Activated naive CD4-positive, alpha-beta T cell treated with anti-CD3 and anti-CD28 coated beads for 36 hours (primary cell): ENCODE measurements at regions not wholly inside any gene's neighbourhood (a gene's known extent, or its start where the extent isn't known, plus 50 kb on each side); places are given as distances from the start of the nearest gene placed in this dataset.

Source experiments
- CTCF ChIA-PET: fragments of 350-600 bp; sonication (Branson Sonifier 250); formaldehyde crosslinking; loops from one replicate; lab custom pipeline; 2021; ENCODE audit warnings: antibody characterized with exemption; lab: Charles Lee
- DNase-seq: peaks from one replicate; pipeline ENCODE4 v3.0.0-alpha.2; 2020
- H3K27ac Mint-ChIP-seq: one replicate; pipeline ENCODE4 v1.8.0; 2021; ENCODE audit warnings: mild to moderate bottlenecking, mixed read lengths
- H3K27me3 Mint-ChIP-seq: one replicate; pipeline ENCODE4 v1.8.0; 2021; ENCODE audit warnings: low read depth, mixed read lengths
- H3K36me3 Mint-ChIP-seq: one replicate; pipeline ENCODE4 v1.8.0; 2021; ENCODE audit warnings: low read depth, mixed read lengths
- H3K4me1 Mint-ChIP-seq: one replicate; pipeline ENCODE4 v1.8.0; 2021; ENCODE audit warnings: low read depth, mixed read lengths
- H3K4me3 Mint-ChIP-seq: one replicate; pipeline ENCODE4 v1.8.0; 2021; ENCODE audit warnings: mild to moderate bottlenecking, moderate library complexity, mixed read lengths
- H3K9me3 Mint-ChIP-seq: one replicate; pipeline ENCODE4 v1.8.0; 2021; ENCODE audit warnings: mixed read lengths
- intact Hi-C: fragments of 100-400 bp; cut with micrococcal nuclease; formaldehyde crosslinking; loops from one replicate; pipeline ENCODE4 v1.15.1; 2023

DNA sequence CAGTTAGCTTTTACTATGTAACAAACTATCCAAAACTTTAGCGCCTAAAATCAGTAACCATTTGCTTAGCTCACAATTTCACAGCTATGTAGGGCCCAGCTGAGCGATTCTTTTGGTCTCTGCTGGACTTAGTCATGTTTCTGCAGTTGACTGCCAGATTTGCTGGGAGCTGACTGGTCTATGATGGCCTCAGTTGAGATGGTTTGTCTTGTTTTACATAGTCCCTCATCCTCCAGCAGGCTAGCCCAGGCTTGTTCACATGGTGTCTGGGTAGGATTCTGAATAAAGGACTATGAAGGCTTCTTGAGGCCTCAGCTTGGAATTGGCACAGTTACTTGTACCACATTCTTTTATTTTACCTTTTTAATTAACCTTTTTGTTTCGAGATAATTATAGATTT lies 247.8 kb upstream of the CHD6 start:
- intact Hi-C loops: no loop called here
- Mint-ChIP-seq H3K27me3 (peaks cover 5% of the 10 kb centered on the region), H3K4me1 (no peaks in the 10 kb centered on the region), H3K36me3 (no peaks in the 10 kb centered on the region), H3K9me3 (no peaks in the 10 kb centered on the region), H3K4me3 (no peak overlapping the region), H3K27ac (no peak overlapping the region)
- CTCF ChIA-PET: no interaction called here
- DNase-seq: no peak

DNA sequence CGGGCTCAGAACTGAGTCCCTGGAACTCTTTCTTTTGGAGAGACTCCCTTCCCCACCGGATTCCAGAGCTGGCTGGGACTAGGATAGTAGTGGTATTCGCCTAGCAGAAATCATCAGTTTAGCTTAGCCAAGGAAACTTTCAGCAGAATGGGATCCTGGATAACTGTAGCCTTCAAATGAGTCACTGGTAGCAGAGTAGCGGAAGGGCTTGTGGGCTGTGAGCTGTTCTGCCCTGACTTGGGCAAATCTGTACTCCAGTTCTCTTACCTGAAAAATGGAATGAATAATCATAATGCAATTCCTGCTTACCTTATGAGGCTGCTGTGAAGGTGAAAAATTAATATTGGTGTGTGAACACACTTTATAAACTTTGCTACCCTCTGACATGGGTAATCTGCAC lies 244.3 kb upstream of the CHD6 start:
- H3K27ac Mint-ChIP-seq: no peak overlapping the region
- DNase-seq: no peak
- H3K4me1 Mint-ChIP-seq: no peaks in the 10 kb centered on the region
- no peaks in the 10 kb centered on the region for H3K36me3 Mint-ChIP-seq
- H3K27me3 Mint-ChIP-seq: peaks cover 3% of the 10 kb centered on the region
- no peaks in the 10 kb centered on the region for H3K9me3 Mint-ChIP-seq
- H3K4me3 Mint-ChIP-seq: no peak overlapping the region
- CTCF ChIA-PET: no interaction called here
- intact Hi-C loops: no loop called here

DNA sequence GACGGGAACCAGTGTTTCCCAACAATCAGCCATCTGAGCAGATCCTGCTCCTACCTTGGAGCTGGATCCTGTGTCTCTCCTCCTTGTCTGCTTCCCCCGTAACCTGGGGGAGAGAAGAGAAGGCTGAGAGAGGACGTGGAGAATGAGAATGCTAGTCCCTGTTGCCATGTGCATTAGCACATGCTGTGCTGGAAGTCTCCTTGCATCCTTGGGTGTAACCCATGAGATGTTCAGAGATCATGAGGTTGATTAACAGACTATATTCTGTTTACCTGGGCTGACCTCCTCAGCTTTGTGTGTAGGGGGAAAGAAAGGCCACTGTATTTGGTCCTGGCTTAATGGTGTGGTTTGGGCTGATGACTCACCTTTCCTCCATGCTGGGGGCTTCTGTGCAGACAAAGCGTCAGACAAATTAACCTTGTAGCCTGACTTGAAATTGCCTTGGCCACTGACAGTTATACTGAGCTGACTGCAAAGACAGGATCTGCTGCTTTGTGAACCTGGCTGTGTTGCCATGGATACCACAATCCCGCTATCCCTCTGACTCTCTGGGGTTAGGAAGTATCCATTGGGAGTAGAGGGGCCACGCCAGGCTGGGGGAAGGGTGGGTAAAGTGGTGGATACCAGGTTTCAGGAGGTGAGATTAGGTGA lies 243.7 kb upstream of the CHD6 start:
- Mint-ChIP-seq H3K27me3 (peaks cover 3% of the 10 kb centered on the region), H3K4me3 (no peak overlapping the region), H3K36me3 (no peaks in the 10 kb centered on the region), H3K27ac (no peak overlapping the region), H3K9me3 (no peaks in the 10 kb centered on the region), H3K4me1 (no peaks in the 10 kb centered on the region)
- no peak for DNase-seq
- CTCF ChIA-PET: no interaction called here
- intact Hi-C loops: no loop called here

DNA sequence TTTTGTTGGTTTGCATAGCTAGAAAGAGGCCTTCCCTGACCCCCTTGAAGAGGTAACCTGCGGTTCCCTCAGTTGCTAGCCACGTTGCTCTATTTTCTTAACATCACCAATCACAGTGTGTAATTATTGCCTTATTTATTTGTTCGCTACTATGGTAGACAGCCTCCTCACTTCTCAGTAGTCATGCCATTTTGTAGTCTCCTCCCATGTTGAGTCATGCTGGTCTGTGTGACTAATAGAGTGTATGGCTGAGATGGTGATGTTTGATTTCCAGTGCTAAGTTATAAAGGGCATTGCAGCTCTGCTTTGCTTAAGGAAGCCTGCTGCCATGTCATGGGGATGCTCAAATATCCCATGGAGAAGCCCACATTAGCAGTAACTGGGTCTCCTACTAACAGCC lies 236.6 kb upstream of the CHD6 start:
- CTCF ChIA-PET: no interaction called here
- Mint-ChIP-seq H3K27ac (no peak overlapping the region), H3K4me3 (no peak overlapping the region), H3K27me3 (peaks cover 7% of the 10 kb centered on the region), H3K4me1 (no peaks in the 10 kb centered on the region), H3K36me3 (no peaks in the 10 kb centered on the region), H3K9me3 (no peaks in the 10 kb centered on the region)
- no peak for DNase-seq
- intact Hi-C loops: no loop called here

DNA sequence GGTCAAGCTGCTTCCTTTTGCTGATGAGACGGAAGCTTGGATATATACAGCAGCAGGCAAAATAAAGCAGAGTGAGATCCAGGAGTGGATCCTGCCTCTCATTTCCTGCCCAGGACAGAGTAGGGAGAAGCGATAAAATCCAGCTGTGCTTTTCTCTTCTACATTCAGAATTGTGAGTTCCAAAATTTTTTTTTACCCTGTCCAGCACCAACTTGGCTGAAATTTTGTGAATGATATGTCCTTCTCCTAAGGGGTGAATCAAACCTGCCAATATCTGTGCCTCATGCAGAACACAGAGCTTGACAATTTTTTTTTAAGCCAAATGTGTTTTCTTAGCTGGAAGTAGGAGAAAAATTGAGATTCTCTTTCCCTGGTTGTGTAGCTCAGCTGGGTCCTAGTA lies 235.6 kb upstream of the CHD6 start:
- no peak for DNase-seq
- CTCF ChIA-PET: interaction anchor here (0.6 kb wide), 1 partner anchor 341 kb away, joined by 5 read pairs; no protein-coding TSS in a partner anchor
- Mint-ChIP-seq H3K36me3 (no peaks in the 10 kb centered on the region), H3K9me3 (no peaks in the 10 kb centered on the region), H3K27ac (no peak overlapping the region), H3K4me1 (no peaks in the 10 kb centered on the region), H3K4me3 (no peak overlapping the region), H3K27me3 (peaks cover 7% of the 10 kb centered on the region)
- intact Hi-C loops: no loop called here

DNA sequence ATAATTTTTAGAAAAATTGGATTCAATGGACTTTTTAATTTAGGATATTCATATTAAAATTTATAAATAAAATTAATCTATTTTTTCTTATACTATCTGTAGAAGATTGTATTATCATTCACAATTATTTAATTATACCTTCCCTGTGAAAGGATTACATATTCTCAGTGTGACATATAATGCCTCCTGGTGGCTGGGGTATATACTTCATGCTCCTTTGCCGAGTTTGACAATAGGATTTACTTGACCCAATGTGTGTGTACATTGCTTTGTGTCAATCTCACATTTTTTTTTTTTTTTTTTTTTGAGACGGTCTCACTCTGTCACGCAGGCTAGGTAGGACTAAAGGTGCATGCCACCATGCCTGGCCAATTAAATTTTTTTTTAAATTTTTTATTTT lies 230.0 kb upstream of the CHD6 start:
- intact Hi-C loops: no loop called here
- Mint-ChIP-seq H3K4me3 (no peak overlapping the region), H3K27me3 (peaks cover 3% of the 10 kb centered on the region), H3K4me1 (no peaks in the 10 kb centered on the region), H3K27ac (no peak overlapping the region), H3K36me3 (no peaks in the 10 kb centered on the region), H3K9me3 (no peaks in the 10 kb centered on the region)
- CTCF ChIA-PET: no interaction called here
- no peak for DNase-seq

DNA sequence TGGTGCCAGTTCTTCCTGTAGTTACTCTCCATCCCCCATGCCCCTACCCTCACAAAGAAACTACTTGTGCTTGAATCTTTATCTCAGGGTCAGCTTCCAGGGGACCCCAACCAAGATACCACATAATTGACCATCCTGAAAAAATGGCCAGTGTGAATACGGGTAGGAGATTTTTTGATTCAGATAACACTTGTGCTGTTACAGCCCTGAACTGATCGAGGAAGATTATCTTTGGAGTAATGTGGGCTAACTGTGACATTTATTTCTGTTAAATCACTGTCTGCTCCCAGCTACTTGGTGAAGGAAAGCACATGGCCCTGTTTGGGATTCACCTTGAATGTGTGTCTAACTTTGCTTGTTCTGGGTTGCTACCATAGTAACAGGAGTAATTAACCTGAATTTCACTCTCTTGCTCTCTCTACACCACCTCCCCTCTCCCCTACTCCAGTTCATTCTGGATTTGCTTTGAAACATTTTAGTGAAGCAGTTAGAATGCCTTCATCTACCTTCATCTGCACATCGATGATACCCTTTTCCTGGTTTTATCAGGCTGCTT lies 219.6 kb upstream of the CHD6 start:
- no peak for DNase-seq
- H3K27ac Mint-ChIP-seq: no peak overlapping the region
- peaks cover 10% of the 10 kb centered on the region for H3K27me3 Mint-ChIP-seq
- no peaks in the 10 kb centered on the region for H3K36me3 Mint-ChIP-seq
- no peaks in the 10 kb centered on the region for H3K9me3 Mint-ChIP-seq
- H3K4me1 Mint-ChIP-seq: no peaks in the 10 kb centered on the region
- H3K4me3 Mint-ChIP-seq: no peak overlapping the region
- intact Hi-C loops: no loop called here
- CTCF ChIA-PET: no interaction called here

DNA sequence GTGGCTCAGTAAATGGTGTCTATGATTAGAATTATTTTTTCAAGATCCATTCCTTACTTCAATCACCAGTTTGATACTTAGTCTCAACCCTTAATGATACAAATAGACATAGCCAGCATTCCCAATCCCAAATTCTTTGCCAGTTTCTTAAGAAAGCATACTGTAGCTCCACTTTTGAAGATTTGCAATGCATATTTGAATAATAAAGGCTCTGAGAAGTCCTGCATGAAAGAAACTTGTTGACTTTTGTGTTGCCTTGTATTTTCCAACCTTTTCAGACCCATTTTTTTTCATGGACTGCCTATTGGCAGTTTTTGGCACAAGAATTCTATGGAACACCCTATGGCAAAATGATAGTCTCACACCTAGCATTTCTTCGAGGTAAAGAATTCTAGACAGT lies 215.6 kb upstream of the CHD6 start:
- Mint-ChIP-seq H3K9me3 (no peaks in the 10 kb centered on the region), H3K27me3 (peaks cover 7% of the 10 kb centered on the region), H3K4me3 (no peak overlapping the region), H3K36me3 (no peaks in the 10 kb centered on the region), H3K27ac (no peak overlapping the region), H3K4me1 (no peaks in the 10 kb centered on the region)
- no peak for DNase-seq
- CTCF ChIA-PET: no interaction called here
- intact Hi-C loops: no loop called here

DNA sequence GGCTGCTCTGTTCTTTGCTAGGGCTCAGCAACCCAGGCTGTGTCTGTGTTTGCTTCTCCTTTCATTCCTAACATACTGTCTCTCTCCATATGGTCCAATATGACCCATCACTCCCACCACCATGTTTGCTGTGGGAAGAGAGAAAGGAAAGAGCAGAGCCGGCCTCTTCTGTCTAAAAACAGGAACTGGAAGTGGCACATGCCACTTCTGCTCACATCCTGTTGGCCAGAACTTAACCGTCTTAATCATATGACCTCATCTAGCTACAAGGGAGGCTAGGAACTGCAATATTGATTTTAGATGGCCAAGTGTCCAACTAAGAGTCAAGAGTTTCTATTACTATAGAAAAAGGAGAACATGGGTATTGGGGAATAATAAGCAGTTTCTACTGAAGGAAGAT lies 212.5 kb upstream of the CHD6 start:
- Mint-ChIP-seq H3K36me3 (no peaks in the 10 kb centered on the region), H3K9me3 (no peaks in the 10 kb centered on the region), H3K4me1 (no peaks in the 10 kb centered on the region), H3K27me3 (peaks cover 15% of the 10 kb centered on the region), H3K27ac (no peak overlapping the region), H3K4me3 (no peak overlapping the region)
- intact Hi-C loops: no loop called here
- DNase-seq: no peak
- CTCF ChIA-PET: no interaction called here

DNA sequence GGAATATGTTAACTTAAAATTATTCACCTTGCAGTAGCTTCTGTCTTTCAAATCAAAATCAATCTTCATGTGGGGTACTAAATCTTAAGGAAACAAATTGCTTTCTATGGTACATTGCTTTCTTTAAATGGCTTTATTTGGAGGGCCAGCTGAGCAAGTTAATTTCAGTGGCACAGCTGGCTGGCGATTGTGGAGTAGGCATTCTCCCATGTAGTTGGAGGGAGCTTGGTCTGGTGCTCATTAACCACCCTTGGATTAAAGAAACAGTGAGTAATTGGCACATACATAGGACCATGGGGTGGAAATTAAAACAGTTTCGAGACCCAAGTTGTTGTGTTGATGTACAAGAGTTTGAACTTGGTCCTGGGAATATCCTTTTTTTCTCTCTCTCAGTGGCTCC lies 201.3 kb upstream of the CHD6 start:
- no peak for DNase-seq
- Mint-ChIP-seq H3K9me3 (no peaks in the 10 kb centered on the region), H3K4me1 (no peaks in the 10 kb centered on the region), H3K27me3 (peaks cover 2% of the 10 kb centered on the region), H3K27ac (no peak overlapping the region), H3K36me3 (no peaks in the 10 kb centered on the region), H3K4me3 (no peak overlapping the region)
- CTCF ChIA-PET: interaction anchor here (0.8 kb wide), 1 partner anchor 9 kb away, joined by 4 read pairs; no protein-coding TSS in a partner anchor
- intact Hi-C loops: no loop called here

DNA sequence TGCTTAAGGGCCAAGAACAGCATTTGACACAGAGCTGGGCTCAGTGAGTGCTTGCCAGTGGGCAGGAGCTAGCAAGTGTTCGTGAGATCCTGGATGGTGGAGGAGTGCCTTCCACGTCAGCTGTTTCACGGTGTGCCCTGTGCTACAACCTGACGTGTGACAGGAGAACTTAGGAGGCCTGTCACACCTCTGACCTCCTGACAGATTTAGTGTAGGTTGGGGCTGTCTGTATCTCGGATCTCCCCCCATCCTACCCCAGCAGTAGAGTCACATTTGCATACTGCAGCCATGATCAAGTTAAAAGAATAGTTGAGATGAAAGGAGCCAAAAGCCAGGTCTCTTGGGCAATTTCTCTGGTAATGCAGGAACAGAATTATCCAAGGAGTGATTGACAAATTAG lies 200.8 kb upstream of the CHD6 start:
- Mint-ChIP-seq H3K27me3 (peaks cover 2% of the 10 kb centered on the region), H3K9me3 (peaks cover 1% of the 10 kb centered on the region), H3K27ac (no peak overlapping the region), H3K4me1 (no peaks in the 10 kb centered on the region), H3K36me3 (no peaks in the 10 kb centered on the region), H3K4me3 (no peak overlapping the region)
- no peak for DNase-seq
- intact Hi-C loops: no loop called here
- CTCF ChIA-PET: no interaction called here

DNA sequence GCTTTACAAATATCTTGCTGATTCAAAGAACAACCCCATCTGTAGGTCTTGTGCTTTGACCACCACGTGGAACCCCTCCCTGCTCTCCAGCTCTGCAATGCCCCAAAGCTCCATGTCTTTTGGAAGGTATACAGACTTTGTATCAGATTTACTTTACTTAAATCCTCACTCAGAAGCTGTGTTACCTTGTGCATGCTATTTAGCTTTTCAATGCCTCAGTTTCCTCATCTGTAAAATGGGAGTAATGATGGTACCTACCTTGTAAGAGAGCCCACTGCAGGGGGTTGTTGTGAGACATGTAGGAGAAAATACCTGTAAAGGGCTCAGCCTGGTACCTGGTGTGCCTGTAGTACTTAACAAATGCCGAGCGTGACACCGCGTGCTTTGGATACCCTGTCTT lies 200.2 kb upstream of the CHD6 start:
- Mint-ChIP-seq H3K27ac (no peak overlapping the region), H3K4me3 (no peak overlapping the region), H3K27me3 (peaks cover 2% of the 10 kb centered on the region), H3K4me1 (no peaks in the 10 kb centered on the region), H3K36me3 (no peaks in the 10 kb centered on the region), H3K9me3 (peaks cover 5% of the 10 kb centered on the region)
- intact Hi-C loops: no loop called here
- DNase-seq: no peak
- CTCF ChIA-PET: no interaction called here

DNA sequence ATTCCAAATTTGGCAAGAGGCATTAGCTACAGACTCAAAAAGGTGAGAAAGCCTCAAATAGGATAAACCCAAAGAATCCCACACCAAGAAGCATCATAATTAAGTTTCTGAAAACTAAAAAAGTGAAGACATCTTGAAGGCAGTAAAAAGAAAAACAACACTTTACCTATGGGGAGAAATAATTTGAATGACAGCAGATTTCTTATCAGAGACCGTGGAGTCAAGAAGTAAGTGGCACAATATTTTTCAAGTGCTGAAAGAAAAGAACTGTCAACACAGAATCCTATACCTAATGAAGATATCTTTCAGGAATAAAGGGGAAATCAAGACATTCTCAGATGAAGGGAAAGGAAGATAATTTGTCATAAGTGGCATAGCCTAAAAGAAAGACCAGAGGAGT lies 193.3 kb upstream of the CHD6 start:
- DNase-seq: no peak

More for the DNA sequence above, 193.3 kb upstream of the CHD6 start:
- intact Hi-C loops: no loop called here
- Mint-ChIP-seq H3K27ac (no peak overlapping the region), H3K27me3 (peaks cover 2% of the 10 kb centered on the region), H3K9me3 (peaks cover 12% of the 10 kb centered on the region), H3K4me3 (no peak overlapping the region), H3K4me1 (no peaks in the 10 kb centered on the region), H3K36me3 (no peaks in the 10 kb centered on the region)
- CTCF ChIA-PET: no interaction called here
